Brain microvascular endothelial cell (primary cell): ENCODE measurements at regions not wholly inside any gene's neighbourhood (a gene's known extent, or its start where the extent isn't known, plus 50 kb on each side); places are given as distances from the start of the nearest gene placed in this dataset.

Experiments used
- DNase-seq: peaks from one replicate; pipeline ENCODE4 v3.0.0-alpha.2; 2020
- H3K27ac ChIP-seq: fragments of 250-450 bp; sonication (Bioruptor Pico); 2 replicates; pipeline ENCODE4 v1.5.1; 2020; ENCODE audit warnings: mild to moderate bottlenecking, moderate library complexity
- H3K27me3 ChIP-seq: fragments of 250-450 bp; sonication (Bioruptor Pico); replicated peaks from 2 replicates; pipeline ENCODE4 v1.5.1; 2020; ENCODE audit warnings: mild to moderate bottlenecking
- H3K36me3 ChIP-seq: fragments of 250-450 bp; sonication (Bioruptor Pico); replicated peaks from 2 replicates; pipeline ENCODE4 v1.5.1; 2020; ENCODE audit warnings: mild to moderate bottlenecking
- H3K4me3 ChIP-seq: 2 replicates; pipeline ENCODE4 v1.5.1; 2011; ENCODE audit warnings: low read depth, mild to moderate bottlenecking, control low read depth, low read length, moderate library complexity
- CTCF ChIP-seq: IDR thresholded peaks from 2 replicates; pipeline ENCODE4 v1.5.1; 2011; ENCODE audit warnings: low read depth, mild to moderate bottlenecking, moderate library complexity, low read length, control low read depth, inconsistent platforms; ENCODE audit errors: missing control alignments
- in situ Hi-C: cut with HindIII; loops from 2 replicates; pipeline ENCODE4 v1.10.0; 2017; ENCODE audit warnings: low sequenced_read_pairs, low pct_ligation_motif_present

DNA sequence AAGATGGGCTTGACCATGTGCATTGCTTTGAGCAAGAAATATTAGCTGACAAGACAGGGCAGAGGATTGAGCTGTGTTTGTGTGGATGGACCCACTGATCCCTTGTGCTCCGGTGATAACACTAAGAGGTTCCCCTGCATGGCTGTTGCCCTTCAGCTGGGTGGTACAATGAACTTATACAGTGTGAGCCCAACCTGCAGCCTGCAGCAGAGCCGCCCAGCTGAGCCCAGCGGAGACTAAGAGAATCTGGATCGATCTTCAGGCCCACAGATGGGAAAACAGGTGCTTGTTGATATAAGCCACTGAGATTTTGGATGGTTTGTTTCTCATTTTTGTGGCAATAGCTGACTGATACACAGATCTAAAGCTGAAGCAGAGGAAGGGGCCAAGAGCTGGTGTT lies 177.4 kb upstream of the SYT13 start:
- Histone ChIP-seq H3K27ac (no peak overlapping the region), H3K4me3 (no peak overlapping the region), H3K27me3 (no peaks in the 10 kb centered on the region), H3K36me3 (no peaks in the 10 kb centered on the region)
- in situ Hi-C loops = no loop called here
- no peak for DNase-seq
- no peak for TF ChIP-seq CTCF

DNA sequence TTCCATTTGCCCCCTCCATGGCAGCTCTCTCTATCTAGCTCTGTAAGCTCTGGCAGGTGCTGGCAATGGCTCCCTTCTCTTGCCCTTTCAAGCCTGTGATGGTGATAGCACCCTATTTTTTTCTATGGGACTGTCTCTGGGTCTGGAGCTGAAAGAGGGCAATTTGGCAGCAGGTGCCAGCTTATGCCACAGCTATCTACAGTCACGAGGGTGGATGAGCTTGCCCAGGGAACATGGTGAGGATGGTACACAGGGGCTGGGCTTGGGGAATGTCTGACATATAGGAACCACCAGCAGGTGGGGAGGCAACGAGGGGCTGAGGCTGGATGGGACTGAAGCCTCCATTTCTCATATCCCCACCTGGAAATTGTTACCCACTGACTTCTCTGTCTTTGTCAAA lies 175.4 kb upstream of the SYT13 start:
- DNase-seq = no peak
- no peaks in the 10 kb centered on the region for H3K36me3 ChIP-seq
- no peaks in the 10 kb centered on the region for H3K27me3 ChIP-seq
- H3K4me3 ChIP-seq = no peak overlapping the region
- TF ChIP-seq CTCF = no peak
- H3K27ac ChIP-seq = no peak overlapping the region
- in situ Hi-C loops = no loop called here

- in situ Hi-C loops = no loop called here
- H3K4me3 ChIP-seq = no peak overlapping the region
- no peaks in the 10 kb centered on the region for H3K27me3 ChIP-seq
- H3K36me3 ChIP-seq = no peaks in the 10 kb centered on the region
- no peak for TF ChIP-seq CTCF
- DNase-seq = no peak
- no peak overlapping the region for H3K27ac ChIP-seq
Observed at GRCh38 chr11:45459491-45459890, 173.3 kb upstream of the SYT13 start.

DNA sequence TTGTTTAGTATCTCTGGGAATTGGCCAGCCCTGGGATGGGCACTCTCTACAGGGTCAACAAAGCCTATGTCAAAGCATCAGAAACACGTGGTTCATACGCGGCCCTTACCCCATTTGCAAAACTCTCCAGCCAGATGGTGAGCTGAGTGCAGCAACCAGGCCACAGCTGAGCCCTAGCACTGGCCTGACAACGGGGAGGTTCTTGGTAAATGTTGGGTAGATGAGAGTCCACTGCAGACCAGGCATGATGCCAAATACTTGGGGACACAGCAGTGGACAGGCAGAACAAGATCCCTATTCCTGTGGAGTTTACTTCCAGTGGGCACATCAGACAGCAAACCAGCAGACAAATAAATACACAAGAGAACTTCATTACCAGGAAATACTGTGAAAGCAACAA lies 172.1 kb upstream of the SYT13 start:
- H3K4me3 ChIP-seq = no peak overlapping the region
- H3K27ac ChIP-seq = no peak overlapping the region
- no peak for DNase-seq

GRCh38 chr11:45457649-45458048 lies 171.5 kb upstream of the SYT13 start:
- no peaks in the 10 kb centered on the region for H3K27me3 ChIP-seq
- no peaks in the 10 kb centered on the region for H3K36me3 ChIP-seq
- H3K4me3 ChIP-seq = no peak overlapping the region
- peak overlapping the region; percentile 39 for H3K27ac ChIP-seq
- DNase-seq = peak; percentile 78
- in situ Hi-C loops = no loop called here
- no peak for TF ChIP-seq CTCF

More for the DNA sequence above, 172.1 kb upstream of the SYT13 start:
- TF ChIP-seq CTCF = no peak
- Histone ChIP-seq H3K27me3 (no peaks in the 10 kb centered on the region), H3K36me3 (no peaks in the 10 kb centered on the region)
- in situ Hi-C loops = no loop called here

- Histone ChIP-seq H3K36me3 (no peaks in the 10 kb centered on the region), H3K27me3 (no peaks in the 10 kb centered on the region), H3K4me3 (no peak overlapping the region), H3K27ac (no peak overlapping the region)
- in situ Hi-C loops = no loop called here
- no peak for DNase-seq
- TF ChIP-seq CTCF = no peak
Observed at GRCh38 chr11:45456686-45457085, 170.5 kb upstream of the SYT13 start.
